ENCODE measurements at regions not wholly inside any gene's neighbourhood (a gene's known extent, or its start where the extent isn't known, plus 50 kb on each side); places are given as distances from the start of the nearest gene placed in this dataset.
"Not testable (repeated sequence)": the region's sequence is repeated elsewhere in the genome, so short reads cannot be mapped to it uniquely, and the experiment has no call there.

- WGBS, 2 donors: 8 to 46% methylated on average over 2 of the region's 2 CpGs
- Histone ChIP-seq H3K27ac (no peak overlapping the region), H3K4me1 (no peaks in the 10 kb centered on the region), H3K9me3 (no peaks in the 10 kb centered on the region), H3K36me3 (no peaks in the 10 kb centered on the region), H3K27me3 (no peaks in the 10 kb centered on the region), H3K4me3 (no peak overlapping the region)
- TF ChIP-seq POLR2AphosphoS5 (IDR thresholded peaks at IDR 0.05): no peak
- no peak for TF ChIP-seq EP300 (IDR thresholded peaks at IDR 0.05)
- TF ChIP-seq, protein P1, sequence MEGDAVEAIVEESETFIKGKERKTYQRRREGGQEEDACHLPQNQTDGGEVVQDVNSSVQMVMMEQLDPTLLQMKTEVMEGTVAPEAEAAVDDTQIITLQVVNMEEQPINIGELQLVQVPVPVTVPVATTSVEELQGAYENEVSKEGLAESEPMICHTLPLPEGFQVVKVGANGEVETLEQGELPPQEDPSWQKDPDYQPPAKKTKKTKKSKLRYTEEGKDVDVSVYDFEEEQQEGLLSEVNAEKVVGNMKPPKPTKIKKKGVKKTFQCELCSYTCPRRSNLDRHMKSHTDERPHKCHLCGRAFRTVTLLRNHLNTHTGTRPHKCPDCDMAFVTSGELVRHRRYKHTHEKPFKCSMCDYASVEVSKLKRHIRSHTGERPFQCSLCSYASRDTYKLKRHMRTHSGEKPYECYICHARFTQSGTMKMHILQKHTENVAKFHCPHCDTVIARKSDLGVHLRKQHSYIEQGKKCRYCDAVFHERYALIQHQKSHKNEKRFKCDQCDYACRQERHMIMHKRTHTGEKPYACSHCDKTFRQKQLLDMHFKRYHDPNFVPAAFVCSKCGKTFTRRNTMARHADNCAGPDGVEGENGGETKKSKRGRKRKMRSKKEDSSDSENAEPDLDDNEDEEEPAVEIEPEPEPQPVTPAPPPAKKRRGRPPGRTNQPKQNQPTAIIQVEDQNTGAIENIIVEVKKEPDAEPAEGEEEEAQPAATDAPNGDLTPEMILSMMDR (IDR thresholded peaks at IDR 0.05): no peak
- TF ChIP-seq POLR2A (IDR thresholded peaks at IDR 0.05): no peak
- intact Hi-C loops (cut with DNase I): no loop called here
- DNase-seq: no peak
Observed at GRCh38 chr16:9625122-9625521, 533.7 kb downstream of the HAPSTR1 start.

- TF ChIP-seq, protein P1 (IDR thresholded peaks at IDR 0.05): no peak
- TF ChIP-seq EP300 (IDR thresholded peaks at IDR 0.05) (no peak), POLR2AphosphoS5 (IDR thresholded peaks at IDR 0.05) (no peak), POLR2A (IDR thresholded peaks at IDR 0.05) (no peak)
- DNase-seq: no peak
- Histone ChIP-seq H3K4me1 (no peaks in the 10 kb centered on the region), H3K27me3 (no peaks in the 10 kb centered on the region), H3K4me3 (no peak overlapping the region), H3K9me3 (no peaks in the 10 kb centered on the region), H3K27ac (no peak overlapping the region), H3K36me3 (no peaks in the 10 kb centered on the region)
- 88 to 90% methylated on average over 5 of the region's 5 CpGs for WGBS, 2 donors
- intact Hi-C loops (cut with DNase I): no loop called here
Observed at GRCh38 chr16:9627427-9627826, 536.0 kb downstream of the HAPSTR1 start.

DNA sequence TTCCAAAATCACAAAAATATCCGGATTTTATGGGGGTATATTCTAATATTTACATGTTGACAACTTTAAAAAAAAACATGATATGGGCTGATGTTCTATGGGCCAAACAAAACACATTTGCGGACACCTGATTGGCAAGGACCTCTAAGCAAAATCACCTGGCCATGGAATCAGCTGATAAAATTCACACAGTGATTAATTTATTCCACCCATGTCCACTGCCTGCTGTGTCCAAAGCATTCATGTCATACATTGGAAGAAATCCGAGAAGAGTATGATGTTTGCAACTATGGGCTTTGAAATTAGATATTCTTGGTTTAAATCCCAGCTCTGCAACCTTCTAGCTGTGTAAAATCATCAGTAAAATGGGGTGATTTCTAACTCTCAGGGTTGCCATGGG, 538.7 kb downstream of the HAPSTR1 start:
- no peaks in the 10 kb centered on the region for H3K27me3 ChIP-seq
- TF ChIP-seq, protein P1 (IDR thresholded peaks at IDR 0.05): no peak
- no peak for TF ChIP-seq EP300 (IDR thresholded peaks at IDR 0.05)
- TF ChIP-seq POLR2AphosphoS5 (IDR thresholded peaks at IDR 0.05): no peak
- TF ChIP-seq POLR2A (IDR thresholded peaks at IDR 0.05): no peak
- H3K27ac ChIP-seq: no peak overlapping the region
- H3K9me3 ChIP-seq: no peaks in the 10 kb centered on the region
- 75 to 76% methylated on average over 3 of the region's 3 CpGs for WGBS, 2 donors
- no peaks in the 10 kb centered on the region for H3K36me3 ChIP-seq
- no peak for DNase-seq
- H3K4me1 ChIP-seq: no peaks in the 10 kb centered on the region
- intact Hi-C loops (cut with DNase I): no loop called here
- no peak overlapping the region for H3K4me3 ChIP-seq

- no peaks in the 10 kb centered on the region for H3K4me1 ChIP-seq
- H3K27ac ChIP-seq: no peak overlapping the region
- no peak overlapping the region for H3K4me3 ChIP-seq
- intact Hi-C loops (cut with DNase I): no loop called here
- H3K9me3 ChIP-seq: no peaks in the 10 kb centered on the region
- no peaks in the 10 kb centered on the region for H3K27me3 ChIP-seq
- 86 to 88% methylated on average over 4 of the region's 4 CpGs for WGBS, 2 donors
- DNase-seq: no peak
- TF ChIP-seq, protein P1 (IDR thresholded peaks at IDR 0.05): no peak
- no peak for TF ChIP-seq POLR2A (IDR thresholded peaks at IDR 0.05)
- no peaks in the 10 kb centered on the region for H3K36me3 ChIP-seq
Observed at GRCh38 chr16:9630985-9631384, 539.5 kb downstream of the HAPSTR1 start.

DNA sequence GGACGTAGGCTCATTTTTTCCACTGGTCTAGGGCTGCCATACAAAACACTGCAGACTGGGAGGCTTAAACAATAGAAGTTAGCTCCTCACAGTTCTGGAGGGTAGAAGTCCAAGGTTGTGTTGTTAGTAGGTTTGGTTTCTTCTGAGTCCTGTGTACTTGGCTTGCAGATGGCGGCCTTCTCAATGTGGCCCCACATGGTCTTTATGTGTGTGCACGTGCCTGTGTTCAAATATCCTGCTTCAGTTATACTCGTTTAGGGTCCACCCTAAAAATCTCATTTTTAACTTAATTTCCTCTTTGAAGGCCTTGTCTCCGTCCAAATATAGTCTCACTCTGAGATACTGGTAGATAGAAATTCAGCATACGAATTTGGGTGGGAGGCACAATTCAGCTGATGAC, 542.4 kb downstream of the HAPSTR1 start:
- H3K36me3 ChIP-seq: no peaks in the 10 kb centered on the region
- no peak overlapping the region for H3K4me3 ChIP-seq
- no peaks in the 10 kb centered on the region for H3K27me3 ChIP-seq
- no peaks in the 10 kb centered on the region for H3K4me1 ChIP-seq
- WGBS, 2 donors: 75 to 87% methylated on average over 6 of the region's 6 CpGs
- H3K27ac ChIP-seq: no peak overlapping the region
- H3K9me3 ChIP-seq: no peaks in the 10 kb centered on the region
- no peak for DNase-seq
- intact Hi-C loops (cut with DNase I): no loop called here
- TF ChIP-seq, protein P1 (IDR thresholded peaks at IDR 0.05): no peak
- no peak for TF ChIP-seq POLR2AphosphoS5 (IDR thresholded peaks at IDR 0.05)

DNA sequence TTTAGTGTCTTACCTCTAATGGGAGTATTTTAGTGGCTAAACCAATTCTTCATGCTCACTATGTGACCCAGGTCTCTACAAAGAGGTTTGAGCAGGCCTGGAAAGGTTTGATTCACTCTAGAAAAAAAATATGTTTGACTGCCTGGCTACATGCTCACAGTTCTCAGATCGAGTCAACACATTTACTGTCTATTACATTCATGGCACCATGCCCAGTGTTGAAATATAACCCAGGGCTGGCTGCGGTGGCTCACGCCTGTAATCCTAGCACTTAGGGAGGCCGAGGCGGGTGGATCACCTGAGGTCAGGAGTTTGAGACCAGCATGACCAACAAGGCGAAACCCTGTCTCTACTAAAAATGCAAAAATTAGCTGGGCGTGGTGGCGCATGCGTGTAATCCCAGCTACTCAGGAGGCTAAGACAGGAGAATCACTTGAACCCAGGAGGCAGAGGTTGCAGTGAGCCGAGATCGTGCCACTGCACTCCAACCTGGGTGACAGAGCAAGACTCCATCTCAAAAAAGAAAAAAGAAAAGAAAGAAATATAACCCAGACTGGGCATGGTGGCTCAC, 543.8 kb downstream of the HAPSTR1 start:
- H3K4me1 ChIP-seq; H3K9me3 ChIP-seq; H3K27me3 ChIP-seq; DNase-seq; intact Hi-C loops (cut with DNase I); H3K4me3 ChIP-seq; H3K36me3 ChIP-seq; H3K27ac ChIP-seq: not testable (repeated sequence)
- 59 to 81% methylated on average over 11 of the region's 11 CpGs for WGBS, 2 donors

All from sigmoid colon (tissue), 6 donors.